GM23248 (cell line): ENCODE measurements at regions not wholly inside any gene's neighbourhood (a gene's known extent, or its start where the extent isn't known, plus 50 kb on each side); places are given as distances from the start of the nearest gene placed in this dataset.
A peak's percentile ranks its signal among the peaks of the same experiment; 100 is the strongest.

Experiments used
- DNase-seq: peaks from one replicate; pipeline ENCODE4 v3.0.0-alpha.2; 2015
- H2AFZ ChIP-seq: fragments of 200-600 bp; sonication (generic); 2 replicates; pipeline ENCODE4 v1.6.1; 2016; ENCODE audit warnings: antibody characterized with exemption
- H3F3A ChIP-seq: fragments of 200-600 bp; sonication (generic); 2 replicates; pipeline ENCODE4 v1.6.1; 2016; ENCODE audit warnings: mild to moderate bottlenecking, antibody characterized with exemption, mixed run types; ENCODE audit not compliant: insufficient read depth
- H3K27ac ChIP-seq: fragments of 200-600 bp; sonication (generic); 2 replicates; pipeline ENCODE4 v1.5.1; 2016; ENCODE audit warnings: mild to moderate bottlenecking
- H3K27me3 ChIP-seq: fragments of 200-600 bp; sonication (generic); replicated peaks from 2 replicates; pipeline ENCODE4 v1.6.1; 2016; ENCODE audit warnings: mild to moderate bottlenecking; ENCODE audit not compliant: insufficient read depth
- H3K36me3 ChIP-seq: fragments of 200-600 bp; sonication (generic); 2 replicates; pipeline ENCODE4 v1.6.1; 2016; ENCODE audit warnings: low read depth, mild to moderate bottlenecking
- H3K4me1 ChIP-seq: fragments of 200-600 bp; sonication (generic); 2 replicates; pipeline ENCODE4 v1.6.1; 2016; ENCODE audit warnings: mild to moderate bottlenecking; ENCODE audit not compliant: insufficient read depth
- H3K4me2 ChIP-seq: fragments of 200-600 bp; sonication (generic); one replicate; pipeline ENCODE4 v1.6.1; 2016; ENCODE audit warnings: mild to moderate bottlenecking; ENCODE audit not compliant: unreplicated experiment
- H3K4me3 ChIP-seq: fragments of 200-600 bp; sonication (generic); 2 replicates; pipeline ENCODE4 v1.5.1; 2016; ENCODE audit warnings: mild to moderate bottlenecking
- H3K79me2 ChIP-seq: fragments of 200-600 bp; sonication (generic); 2 replicates; pipeline ENCODE4 v1.6.1; 2016; ENCODE audit warnings: mild to moderate bottlenecking; ENCODE audit not compliant: insufficient read depth
- H3K9ac ChIP-seq: fragments of 200-600 bp; sonication (generic); 2 replicates; pipeline ENCODE4 v1.6.1; 2016; ENCODE audit warnings: mild to moderate bottlenecking
- H3K9me2 ChIP-seq: fragments of 200-600 bp; sonication (generic); 2 replicates; pipeline ENCODE4 v1.6.1; 2016; ENCODE audit warnings: mixed run types, mild to moderate bottlenecking, moderate library complexity; ENCODE audit not compliant: insufficient read depth
- H3K9me3 ChIP-seq: fragments of 200-600 bp; sonication (generic); one replicate; pipeline ENCODE4 v1.6.1; 2017; ENCODE audit warnings: low read depth
- H4K20me1 ChIP-seq: fragments of 200-600 bp; sonication (generic); 2 replicates; pipeline ENCODE4 v1.6.0; 2016; ENCODE audit not compliant: insufficient read depth
- EZH2 ChIP-seq: fragments of 200-600 bp; sonication (generic); IDR thresholded peaks from 2 replicates; pipeline ENCODE4 v1.6.1; 2018; ENCODE audit warnings: antibody characterized with exemption, mild to moderate bottlenecking; ENCODE audit not compliant: insufficient read depth, poor library complexity, severe bottlenecking
- EZH2phosphoT487 ChIP-seq: fragments of 200-600 bp; sonication (generic); IDR thresholded peaks from 2 replicates; pipeline ENCODE4 v1.6.1; 2018; ENCODE audit warnings: antibody characterized with exemption, moderate library complexity, mild to moderate bottlenecking, low read depth; ENCODE audit not compliant: insufficient read depth
- WGBS, 2 experiments: methylation state at CpG; one replicate each; pipeline ENCODE4 v1.1.6; 2015 to 2017; ENCODE audit warnings: low lambda C conversion rate in 2 of 2, low coverage in 1 of 2; ENCODE audit errors: missing lambda C conversion rate in 2 of 2; 5-methylcytosine and 5-hydroxymethylcytosine counted together
- in situ Hi-C: fragments of 300-500 bp; cut with MboI; formaldehyde crosslinking; loops from 2 replicates; pipeline ENCODE4 v1.15.0; 2020

DNA sequence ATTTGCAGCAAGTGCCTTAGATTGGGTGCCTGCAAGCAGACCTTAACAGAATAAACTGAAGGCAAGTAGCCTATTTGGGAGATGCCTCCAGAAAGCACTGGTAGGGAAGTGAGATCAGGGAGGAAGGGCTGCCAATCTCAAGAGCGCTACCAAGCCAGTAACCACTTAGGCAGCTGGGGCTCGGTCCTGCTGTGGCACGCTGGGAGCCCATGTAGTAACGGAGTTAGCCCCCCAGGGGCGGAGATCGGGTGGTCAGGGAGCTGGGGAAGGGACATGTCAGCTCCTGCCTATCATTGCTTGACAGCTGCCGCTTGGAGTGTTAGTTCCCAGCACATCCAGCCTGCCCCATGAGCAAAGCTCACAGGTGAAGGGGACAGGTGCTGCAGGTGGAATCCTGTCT is 127.0 kb downstream of the CEBPB start:
- H3K9me2 ChIP-seq = no peaks in the 10 kb centered on the region
- WGBS, 2 experiments = 61% methylated on average over 7 of the region's 7 CpGs
- no peaks in the 10 kb centered on the region for H3K36me3 ChIP-seq

DNA sequence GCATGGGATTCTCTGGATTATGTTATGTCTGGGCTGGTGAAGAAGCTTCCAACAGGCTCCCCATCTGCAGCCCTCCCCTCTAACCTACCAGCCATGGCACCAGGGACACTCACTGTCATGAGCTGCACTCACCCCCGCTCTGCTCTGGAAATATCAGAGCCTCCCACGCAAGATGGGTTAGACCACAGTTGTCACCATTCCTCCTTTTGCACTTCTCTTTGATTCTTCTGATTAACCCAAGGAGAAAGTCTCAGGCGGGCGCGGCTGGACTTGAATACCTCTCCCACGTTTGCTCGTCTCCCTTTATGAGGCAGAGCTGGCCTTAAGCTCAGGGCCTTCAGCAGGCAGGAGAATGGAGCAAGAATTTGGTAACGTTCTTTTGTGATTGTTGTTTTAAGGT is 128.1 kb downstream of the CEBPB start:
- no peak overlapping the region for H3K27ac ChIP-seq
- peaks cover 27% of the 10 kb centered on the region for H3K4me1 ChIP-seq
- in situ Hi-C loops = no loop called here
- H2AFZ ChIP-seq = no peak overlapping the region
- H3K79me2 ChIP-seq = no peaks in the 10 kb centered on the region
- no peak overlapping the region for H3K9ac ChIP-seq
- H3K4me3 ChIP-seq = no peak overlapping the region
- no peak for TF ChIP-seq EZH2
- TF ChIP-seq EZH2phosphoT487 = no peak
- no peaks in the 10 kb centered on the region for H3K36me3 ChIP-seq
- no peaks in the 10 kb centered on the region for H3K27me3 ChIP-seq
- no peaks in the 10 kb centered on the region for H4K20me1 ChIP-seq
- H3K9me2 ChIP-seq = no peaks in the 10 kb centered on the region
- WGBS, 2 experiments = 79 to 84% methylated on average over 8 of the region's 8 CpGs
- no peak overlapping the region for H3K4me2 ChIP-seq
- H3K9me3 ChIP-seq = no peaks in the 10 kb centered on the region
- H3F3A ChIP-seq = peaks cover 17% of the 10 kb centered on the region; the same call in 1 of the 2 replicates
- DNase-seq = no peak

More for the DNA sequence above, 127.0 kb downstream of the CEBPB start:
- H3K4me1 ChIP-seq = peaks cover 27% of the 10 kb centered on the region
- no peak overlapping the region for H3K4me3 ChIP-seq
- H3K79me2 ChIP-seq = no peaks in the 10 kb centered on the region
- H3K9me3 ChIP-seq = no peaks in the 10 kb centered on the region
- no peaks in the 10 kb centered on the region for H3K27me3 ChIP-seq
- H3K4me2 ChIP-seq = no peak overlapping the region
- H2AFZ ChIP-seq = no peak overlapping the region
- no peak overlapping the region for H3K27ac ChIP-seq
- no peak overlapping the region for H3K9ac ChIP-seq
- TF ChIP-seq EZH2phosphoT487 (no peak), EZH2 (no peak)
- in situ Hi-C loops = no loop called here
- no peak for DNase-seq
- H3F3A ChIP-seq = peaks cover 25% of the 10 kb centered on the region
- H4K20me1 ChIP-seq = no peaks in the 10 kb centered on the region

DNA sequence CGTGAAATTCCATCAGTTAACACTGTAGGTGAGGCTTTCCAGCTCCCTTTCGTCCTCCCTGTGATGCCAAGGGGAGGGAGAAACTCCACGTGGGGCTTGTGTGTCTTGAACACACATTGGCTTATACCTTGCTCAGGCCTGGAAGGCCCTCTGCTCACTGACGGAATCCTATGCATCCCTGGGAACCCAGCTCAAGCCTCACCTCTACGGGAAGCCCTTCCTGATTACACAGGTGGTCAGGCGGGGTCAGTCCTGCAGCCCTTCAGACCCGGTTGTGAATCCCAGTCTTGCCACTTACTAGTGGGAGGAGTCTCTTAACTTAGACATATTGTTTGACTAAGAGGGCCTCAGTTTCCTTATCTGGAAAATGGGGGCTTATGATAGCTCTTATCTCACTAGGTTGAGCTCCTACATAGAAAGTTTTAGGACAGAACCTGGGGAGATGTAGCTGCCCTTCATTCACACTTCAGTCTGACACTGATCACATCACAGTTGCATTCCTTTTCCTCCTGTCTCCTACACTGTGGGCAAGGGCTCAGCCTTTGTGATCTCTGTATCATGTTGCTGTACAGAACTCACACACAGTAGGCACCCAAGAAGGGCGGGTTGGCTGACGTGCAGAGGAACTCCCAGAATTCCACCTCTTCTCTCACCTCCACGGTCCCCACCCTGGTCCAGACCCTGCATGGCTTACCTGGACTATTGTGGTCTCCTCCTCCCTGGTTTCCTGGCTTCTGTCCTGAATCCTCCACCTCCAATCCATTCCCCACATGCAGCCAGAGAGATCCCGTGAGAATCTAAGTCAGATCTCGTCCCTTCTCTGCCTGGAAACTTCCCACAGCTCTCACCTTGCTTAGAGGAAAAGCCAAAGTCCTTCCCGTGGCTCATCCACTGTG is 129.6 kb downstream of the CEBPB start:
- no peaks in the 10 kb centered on the region for H3K27me3 ChIP-seq
- peaks cover 5% of the 10 kb centered on the region; the same call in 1 of the 2 replicates for H3F3A ChIP-seq
- H4K20me1 ChIP-seq = no peaks in the 10 kb centered on the region
- H3K4me2 ChIP-seq = peak overlapping the region; percentile 34
- H3K9ac ChIP-seq = peak overlapping the region; percentile 69
- H3K4me1 ChIP-seq = peaks cover 27% of the 10 kb centered on the region
- H3K4me3 ChIP-seq = peak overlapping the region; percentile 49
- TF ChIP-seq EZH2 (no peak), EZH2phosphoT487 (no peak)
- peak overlapping the region; percentile 70 for H3K27ac ChIP-seq
- no peaks in the 10 kb centered on the region for H3K9me3 ChIP-seq
- no peaks in the 10 kb centered on the region for H3K9me2 ChIP-seq
- H3K36me3 ChIP-seq = no peaks in the 10 kb centered on the region
- no peaks in the 10 kb centered on the region for H3K79me2 ChIP-seq
- in situ Hi-C loops = no loop called here
- peak overlapping the region; percentile 25; the same call in 1 of the 2 replicates for H2AFZ ChIP-seq
- WGBS, 2 experiments = 79 to 85% methylated on average over 13 of the region's 13 CpGs
- DNase-seq = no peak

DNA sequence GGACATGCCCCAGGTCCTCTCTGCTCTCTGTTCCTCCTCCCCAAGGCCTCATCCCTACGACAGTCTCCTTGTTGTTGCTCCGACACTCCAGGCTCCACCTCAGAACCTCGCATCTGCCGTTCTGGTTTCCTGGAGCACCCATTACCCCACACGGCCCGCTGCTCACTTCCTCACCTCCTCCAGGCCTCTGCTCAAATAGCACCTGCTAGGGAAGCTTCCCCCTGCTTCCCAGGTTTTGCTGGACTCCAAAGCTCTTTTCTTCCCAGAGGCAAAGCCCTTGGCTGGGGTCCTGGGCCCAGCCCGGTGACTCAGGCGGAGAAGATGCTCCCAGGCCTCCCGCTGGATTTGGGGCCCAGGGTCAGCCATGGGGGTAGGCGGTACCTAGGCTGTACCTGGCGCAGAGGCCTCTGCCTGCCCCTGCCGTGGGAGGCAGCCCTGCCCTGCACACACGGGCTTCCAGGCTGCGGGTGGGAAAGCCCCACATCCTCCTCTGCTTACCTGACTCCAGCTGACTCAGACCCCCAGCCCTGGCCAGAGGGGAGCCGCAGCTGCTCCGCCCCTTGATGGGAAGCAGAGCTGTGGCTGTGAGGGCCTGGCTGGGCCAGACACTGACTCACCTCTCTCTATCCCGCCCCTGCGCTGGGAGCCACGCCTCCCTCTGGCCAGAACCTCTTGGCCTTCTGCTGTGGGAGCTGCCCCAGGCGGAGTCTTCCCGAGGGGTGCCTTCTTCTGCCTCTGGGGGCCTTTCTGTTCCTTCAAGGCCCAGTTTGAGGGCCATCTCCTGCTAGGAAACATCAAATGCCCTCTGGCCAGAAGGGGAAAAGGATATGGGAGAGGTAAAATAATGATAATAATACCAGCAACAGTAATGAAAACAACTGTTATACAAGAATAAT is 130.5 kb downstream of the CEBPB start:
- Histone ChIP-seq H3K9ac (peak overlapping the region; percentile 69), H3K4me1 (peaks cover 27% of the 10 kb centered on the region), H3K79me2 (no peaks in the 10 kb centered on the region), H3K4me3 (peak overlapping the region; percentile 49), H3K27me3 (no peaks in the 10 kb centered on the region), H3K9me3 (no peaks in the 10 kb centered on the region), H2AFZ (peak overlapping the region; percentile 41), H3K9me2 (no peaks in the 10 kb centered on the region), H3K4me2 (peak overlapping the region; percentile 62), H3K36me3 (no peaks in the 10 kb centered on the region), H4K20me1 (no peaks in the 10 kb centered on the region), H3K27ac (peak overlapping the region; percentile 70), H3F3A (no peaks in the 10 kb centered on the region)
- DNase-seq = peak; percentile 96
- 15 to 16% methylated on average over 21 of the region's 21 CpGs for WGBS, 2 experiments
- in situ Hi-C loops = no loop called here
- no peak for TF ChIP-seq EZH2phosphoT487
- TF ChIP-seq EZH2 = no peak
